GM21390 (cell line): ENCODE measurements at regions not wholly inside any gene's neighbourhood (a gene's known extent, or its start where the extent isn't known, plus 50 kb on each side); places are given as distances from the start of the nearest gene placed in this dataset.

Experiments
- ATAC-seq: cut with Tn5 transposase; IDR thresholded peaks from one replicate; pipeline ENCODE4 v1.9.1; 2021; ENCODE audit not compliant: unreplicated experiment

DNA sequence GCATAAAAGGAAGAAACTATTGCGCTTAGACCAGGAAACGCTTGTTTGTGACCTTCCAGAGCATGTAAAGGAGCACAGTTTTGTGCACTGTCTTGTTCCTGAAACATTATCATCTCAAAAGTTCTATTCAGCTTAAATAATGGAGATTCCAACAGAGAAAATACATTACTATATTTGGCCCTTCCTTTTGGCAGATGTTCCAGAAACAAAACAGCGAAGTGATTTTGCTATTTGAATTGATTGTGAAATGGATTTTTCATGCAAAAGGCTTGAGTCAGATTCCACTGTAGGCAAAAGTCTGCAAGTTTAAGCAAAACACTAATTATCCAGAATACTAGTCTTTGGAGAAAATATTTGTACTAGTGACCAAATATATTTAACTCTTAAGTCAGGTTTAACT is 80.3 kb upstream of the PTBP2 start:
- ATAC-seq = no peak

DNA sequence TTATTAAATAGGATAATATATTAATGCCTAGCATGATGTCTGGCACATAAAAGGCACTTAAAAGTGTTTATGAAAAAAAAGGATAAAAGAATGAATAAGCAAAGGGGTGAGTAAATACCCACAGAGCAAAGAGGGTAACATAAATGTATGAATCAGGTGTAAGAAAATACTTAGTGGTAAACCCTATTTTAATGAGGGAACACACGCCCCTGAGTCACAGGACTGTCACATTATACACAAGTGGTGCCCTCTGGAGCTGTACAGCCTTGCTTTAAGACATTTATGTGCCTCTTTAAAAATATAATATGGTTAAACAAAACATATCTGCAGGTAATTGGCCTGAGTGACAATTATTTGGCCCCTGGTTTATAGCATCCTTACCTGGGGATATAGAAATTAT is 78.1 kb upstream of the PTBP2 start:
- no peak for ATAC-seq

DNA sequence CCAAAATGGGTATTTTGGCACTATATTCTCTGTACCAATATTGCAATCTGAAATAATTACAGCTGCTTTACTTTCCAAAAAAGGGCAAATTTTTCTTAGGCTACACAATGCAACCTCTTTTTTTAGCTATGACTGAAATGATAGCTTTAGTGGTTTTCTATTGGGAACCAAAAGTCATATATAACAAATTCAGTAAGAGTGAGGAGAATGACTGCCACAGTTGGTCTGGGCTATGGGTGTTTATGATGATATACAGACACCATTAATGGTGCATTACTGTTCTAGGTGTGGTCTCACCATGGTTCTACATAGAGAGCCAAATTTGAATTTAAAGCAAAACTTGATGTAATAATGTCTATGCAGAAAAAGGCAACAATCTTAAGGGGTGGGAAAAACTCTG is 72.3 kb upstream of the PTBP2 start:
- no peak for ATAC-seq

GRCh38 chr1:96651517-96651916 is 70.1 kb upstream of the PTBP2 start:
- no peak for ATAC-seq

DNA sequence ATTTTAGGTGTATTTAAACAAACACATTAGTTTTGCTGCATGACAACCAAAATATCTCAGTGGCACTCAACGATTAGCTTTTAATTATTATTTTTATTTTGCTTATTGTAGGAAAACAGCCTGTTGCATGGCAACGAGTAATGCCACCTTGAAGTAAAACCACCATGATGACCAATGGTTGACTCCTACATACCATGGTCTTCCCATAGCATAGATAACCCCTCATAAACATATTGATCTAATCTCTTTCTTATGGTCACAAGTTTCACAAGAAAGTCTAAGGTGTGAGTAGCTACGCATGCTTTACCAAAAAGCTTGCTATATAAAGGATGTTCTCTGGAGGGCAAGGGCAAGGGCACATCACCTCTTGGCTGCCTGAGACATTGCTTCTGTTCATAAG is 61.5 kb upstream of the PTBP2 start:
- no peak for ATAC-seq

- ATAC-seq = no peak
These were observed 61.1 kb upstream of the PTBP2 start for GRCh38 chr1:96660503-96660902.
